ENCODE measurements at regions not wholly inside any gene's neighbourhood (a gene's known extent, or its start where the extent isn't known, plus 50 kb on each side); places are given as distances from the start of the nearest gene placed in this dataset.
"Not testable (repeated sequence)": the region's sequence is repeated elsewhere in the genome, so short reads cannot be mapped to it uniquely, and the experiment has no call there.

- DNase-seq (ENCODE audit: low spot score): no peak
Observed at GRCh38 chr3:147672035-147672434, 262.9 kb downstream of the ZIC1 start.

GRCh38 chr3:147672436-147672835 is 263.3 kb downstream of the ZIC1 start:
- DNase-seq (ENCODE audit: low spot score): no peak

DNA sequence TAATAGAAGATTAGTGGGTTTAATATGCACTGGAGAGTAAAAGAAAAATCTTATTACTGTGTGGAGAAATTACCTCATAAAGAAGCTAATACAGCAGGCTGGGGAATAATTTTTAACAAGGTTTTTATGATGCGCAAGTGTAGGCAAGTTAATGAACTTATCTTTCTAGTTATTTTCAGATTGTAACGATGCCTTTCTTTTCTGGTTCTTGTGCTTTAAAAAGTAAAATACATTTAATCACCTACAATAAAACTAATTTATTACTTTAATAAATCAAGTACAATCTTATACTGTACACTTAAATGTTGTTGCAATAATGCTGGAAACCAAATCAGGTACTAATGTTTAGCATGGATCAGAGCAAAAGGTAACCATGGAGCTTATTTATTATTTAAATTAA is 266.6 kb downstream of the ZIC1 start:
- DNase-seq (ENCODE audit: low spot score): no peak

GRCh38 chr3:147680837-147681483 is 271.8 kb downstream of the ZIC1 start:
- DNase-seq (ENCODE audit: low spot score): no peak

- no peak for DNase-seq (ENCODE audit: low spot score)
Observed at GRCh38 chr3:147688868-147689267, 279.7 kb downstream of the ZIC1 start.

- DNase-seq (ENCODE audit: low spot score): peak; percentile 79
Observed at GRCh38 chr3:147699175-147699838, 290.1 kb downstream of the ZIC1 start.

- DNase-seq (ENCODE audit: low spot score): no peak
Observed at GRCh38 chr3:147701195-147701594, 292.0 kb downstream of the ZIC1 start.

GRCh38 chr3:147702509-147702908 is 293.3 kb downstream of the ZIC1 start:
- no peak for DNase-seq (ENCODE audit: low spot score)

DNA sequence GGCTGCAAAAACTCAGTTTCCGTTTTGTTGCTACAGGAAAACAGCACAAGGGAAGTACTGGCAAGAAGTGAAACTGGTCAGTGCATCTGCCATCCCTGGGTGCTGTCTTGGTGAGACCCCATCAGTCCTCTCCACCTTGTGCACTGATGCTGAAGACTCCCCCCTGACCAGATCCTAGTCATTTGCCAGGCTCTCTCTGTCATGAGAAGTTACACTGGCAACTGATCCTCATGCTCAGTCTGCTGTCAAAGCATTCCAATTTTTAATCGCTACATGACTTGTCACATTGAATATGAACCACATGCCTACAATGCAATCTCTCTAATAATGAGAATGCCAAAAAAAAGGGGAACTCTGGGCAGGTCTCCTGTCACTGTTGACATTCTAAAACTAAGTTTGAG is 296.5 kb downstream of the ZIC1 start:
- no peak for DNase-seq (ENCODE audit: low spot score)

DNA sequence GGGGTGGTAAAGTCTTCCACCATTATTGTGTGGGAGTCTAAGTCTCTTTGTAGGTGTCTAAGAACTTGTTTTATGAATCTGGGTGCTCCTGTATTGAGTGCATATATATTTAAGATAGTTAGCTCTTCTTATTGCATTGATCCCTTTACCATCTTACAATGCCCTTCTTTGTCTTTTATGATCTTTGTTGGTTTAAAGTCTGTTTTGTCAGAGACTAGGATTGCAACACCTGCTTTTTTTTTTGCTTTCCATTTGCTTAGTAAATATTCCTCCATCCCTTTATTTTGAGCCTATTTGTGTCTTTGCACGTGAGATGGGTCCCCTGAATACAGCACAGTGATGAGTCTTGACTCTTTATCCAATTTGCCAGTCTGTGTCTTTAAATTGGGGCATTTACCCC is 301.6 kb downstream of the ZIC1 start:
- DNase-seq (ENCODE audit: low spot score): not testable (repeated sequence)

- DNase-seq (ENCODE audit: low spot score): no peak
Observed at GRCh38 chr3:147712357-147712756, 303.2 kb downstream of the ZIC1 start.

DNA sequence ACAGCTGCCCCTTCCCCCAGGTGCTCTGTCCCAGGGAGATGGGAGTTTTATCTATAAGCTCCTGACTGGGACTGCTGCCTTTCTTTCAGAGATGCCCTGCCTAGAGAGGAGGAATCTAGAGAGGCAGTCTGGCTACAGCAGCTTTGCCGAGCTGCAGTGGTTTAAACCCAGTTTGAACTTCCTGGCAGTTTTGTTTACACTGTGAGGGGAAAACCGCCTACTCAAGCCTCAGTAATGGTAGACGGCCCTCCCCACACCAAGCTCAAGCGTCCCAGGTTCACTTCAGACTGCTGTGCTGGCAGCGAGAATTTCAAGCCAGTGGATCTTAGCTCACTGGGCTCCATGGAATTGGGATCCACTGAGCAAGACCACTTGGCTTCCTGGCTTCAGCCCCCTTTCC is 303.6 kb downstream of the ZIC1 start:
- DNase-seq (ENCODE audit: low spot score): peak; percentile 61

DNA sequence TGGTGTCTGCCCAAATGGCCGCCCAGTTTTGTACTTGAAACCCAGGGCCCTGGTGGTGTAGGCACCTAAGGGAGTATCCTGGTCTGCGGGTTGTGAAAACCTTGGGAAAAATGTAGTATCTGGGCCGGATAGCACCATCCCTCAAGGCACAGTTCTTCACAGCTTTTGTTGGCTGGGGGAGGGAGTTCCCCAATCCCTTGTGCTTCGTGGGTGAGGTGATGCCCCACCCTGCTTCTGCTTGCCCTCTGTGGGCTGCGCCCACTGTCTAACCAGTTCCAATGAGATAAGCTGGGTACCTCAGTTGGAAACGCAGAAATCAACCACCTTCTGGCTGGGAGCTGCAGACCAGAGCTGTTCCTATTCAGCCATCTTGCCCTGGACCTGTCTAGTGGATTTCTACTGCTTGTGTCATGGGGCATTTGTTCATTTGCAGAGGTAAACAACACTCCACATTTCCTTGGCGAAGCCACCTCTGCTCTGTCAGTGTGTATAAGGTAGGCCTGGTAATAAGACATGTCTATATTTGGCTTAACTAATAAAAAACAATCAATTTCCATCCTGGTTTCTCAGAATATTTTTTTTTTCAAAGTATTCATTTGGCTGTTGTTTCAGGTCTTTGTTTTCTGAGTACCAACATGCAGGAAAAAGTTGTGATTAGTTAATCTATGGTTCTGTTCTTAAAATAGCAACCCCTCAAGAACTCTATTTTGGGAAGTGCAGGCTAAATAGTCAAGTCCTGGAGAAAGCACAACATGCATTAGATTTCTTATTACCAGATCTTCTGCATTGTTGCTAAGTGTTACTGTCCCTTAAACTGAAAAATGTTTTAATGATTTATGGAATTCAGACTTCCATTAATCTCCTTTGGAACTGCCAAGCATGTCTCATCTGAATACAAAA is 304.3 kb downstream of the ZIC1 start:
- DNase-seq (ENCODE audit: low spot score): no peak

DNA sequence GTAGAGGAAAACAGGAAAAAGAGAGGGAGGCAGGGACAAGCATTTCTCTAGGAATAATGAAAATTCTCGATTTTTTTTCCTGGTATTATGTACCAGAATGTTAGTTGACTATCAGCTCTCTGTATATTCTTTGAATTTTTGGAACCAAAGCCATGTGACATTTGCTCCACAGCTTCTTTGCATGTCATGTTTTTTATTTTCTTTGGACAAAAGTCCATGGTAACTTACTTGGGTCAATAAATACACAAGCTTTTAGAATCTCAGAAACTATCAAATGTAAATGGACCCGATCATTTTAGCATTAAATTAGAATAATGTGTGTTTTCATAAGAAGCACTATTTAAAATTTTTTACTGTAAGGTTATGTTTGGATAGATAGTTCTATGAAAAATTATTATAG is 320.5 kb downstream of the ZIC1 start:
- DNase-seq (ENCODE audit: low spot score): no peak

DNA sequence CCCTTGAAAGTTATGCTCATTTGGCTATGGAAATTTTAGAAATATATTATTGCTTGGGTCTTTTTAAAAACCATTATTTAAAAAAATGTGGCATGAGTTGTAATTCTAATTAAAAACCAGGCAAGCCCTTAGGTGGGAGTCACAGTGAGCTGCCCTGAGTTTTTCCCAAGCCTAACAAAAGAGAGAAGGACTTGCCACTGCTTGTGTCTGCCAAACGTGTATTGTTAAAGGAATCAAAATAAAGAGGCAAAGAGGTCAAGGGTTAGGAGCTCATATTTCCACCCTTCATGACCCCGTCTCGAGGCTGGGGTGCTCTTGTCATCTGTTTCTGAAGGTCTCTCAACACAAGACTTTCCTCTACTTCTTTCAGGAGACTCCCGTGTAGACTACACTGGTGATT is 321.1 kb downstream of the ZIC1 start:
- DNase-seq (ENCODE audit: low spot score): no peak

- no peak for DNase-seq (ENCODE audit: low spot score)
Observed at GRCh38 chr3:147733217-147733616, 324.1 kb downstream of the ZIC1 start.

GRCh38 chr3:147735616-147736015 is 326.5 kb downstream of the ZIC1 start:
- DNase-seq (ENCODE audit: low spot score): no peak

DNA sequence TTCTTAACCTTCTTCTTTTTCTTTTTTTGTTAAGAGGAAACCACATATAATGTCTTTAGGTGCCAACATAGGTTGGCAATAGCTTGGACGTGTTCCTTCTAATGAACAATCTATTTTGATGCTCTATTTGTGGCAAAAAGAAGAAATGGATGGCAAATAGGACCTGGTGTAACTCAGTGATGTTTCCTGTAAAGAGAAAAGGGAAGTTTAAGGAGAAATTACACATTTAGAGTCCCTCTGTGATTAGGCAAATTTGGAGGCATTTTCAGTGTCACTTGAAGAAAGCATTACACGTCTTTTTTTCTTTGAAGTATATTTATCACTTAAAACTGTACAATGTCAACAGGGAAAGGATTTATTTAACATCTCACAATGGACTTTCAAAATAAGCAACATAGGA is 327.1 kb downstream of the ZIC1 start:
- no peak for DNase-seq (ENCODE audit: low spot score)

- DNase-seq (ENCODE audit: low spot score): no peak
Observed at GRCh38 chr3:147737376-147737775, 328.2 kb downstream of the ZIC1 start.

DNA sequence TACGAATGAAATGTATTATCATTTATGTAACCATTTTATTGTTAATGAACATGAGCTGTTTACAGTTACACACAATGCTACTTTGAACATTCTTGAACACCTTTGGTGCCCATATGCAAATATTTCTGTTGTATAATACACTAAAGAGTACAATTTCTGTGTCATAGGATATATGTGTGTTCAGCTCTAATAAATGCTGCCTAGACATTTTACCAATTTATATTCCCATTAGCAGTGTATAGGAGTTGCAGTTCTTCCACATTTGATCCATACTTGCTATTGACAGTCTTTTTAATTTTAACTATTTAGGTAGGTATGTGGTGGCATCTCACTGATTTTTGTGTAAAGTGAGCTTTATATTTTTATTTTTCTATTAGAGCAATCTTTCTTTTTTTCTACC is 331.8 kb downstream of the ZIC1 start:
- no peak for DNase-seq (ENCODE audit: low spot score)

DNA sequence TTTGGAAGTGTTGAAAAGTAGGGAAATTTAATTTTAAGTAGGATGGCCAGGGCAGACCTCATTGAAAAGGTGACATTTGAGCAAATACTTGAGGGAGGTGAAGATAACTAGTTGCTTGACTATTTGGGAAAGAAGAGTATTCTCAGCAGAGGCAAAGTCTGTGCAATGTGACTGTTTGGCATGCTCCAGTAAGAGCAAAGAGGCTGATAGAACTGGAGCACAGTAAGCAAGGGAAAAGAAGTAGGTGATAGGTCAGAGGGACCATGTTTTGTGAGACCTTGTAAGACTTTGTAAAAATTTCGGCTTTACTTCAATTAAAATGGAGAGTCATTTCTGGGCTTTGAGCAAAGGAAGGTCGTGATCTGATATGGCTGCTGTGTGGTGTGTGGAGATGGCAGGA is 335.8 kb downstream of the ZIC1 start:
- DNase-seq (ENCODE audit: low spot score): no peak

DNA sequence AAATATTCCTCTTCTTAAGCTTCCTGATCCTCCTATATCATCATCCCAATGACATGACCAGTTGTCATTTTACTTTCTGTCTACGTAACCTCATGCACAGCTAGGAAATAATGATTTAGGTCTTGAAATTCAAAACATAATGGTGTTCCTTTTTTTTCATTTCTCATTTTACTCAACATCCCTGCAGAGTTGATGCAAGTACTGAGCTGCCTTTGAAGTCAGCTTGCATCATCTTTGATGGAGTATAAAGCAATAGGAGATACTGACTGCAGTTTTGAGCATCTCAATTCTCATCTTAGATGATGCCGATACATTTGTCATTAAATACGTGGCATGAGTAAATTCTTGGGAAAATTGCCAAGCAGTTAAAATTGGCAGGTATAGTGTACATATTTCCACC is 346.1 kb downstream of the ZIC1 start:
- no peak for DNase-seq (ENCODE audit: low spot score)

- no peak for DNase-seq (ENCODE audit: low spot score)
Observed at GRCh38 chr3:147756476-147756875, 347.3 kb downstream of the ZIC1 start.

Data from A172 (cell line).